HG03280 (cell line): ENCODE measurements at regions not wholly inside any gene's neighbourhood (a gene's known extent, or its start where the extent isn't known, plus 50 kb on each side); places are given as distances from the start of the nearest gene placed in this dataset.

Source experiments
- ATAC-seq: cut with Tn5 transposase; IDR thresholded peaks from one replicate; pipeline ENCODE4 v1.9.1; 2021; ENCODE audit warnings: mild to moderate bottlenecking, moderate library complexity; ENCODE audit not compliant: unreplicated experiment

DNA sequence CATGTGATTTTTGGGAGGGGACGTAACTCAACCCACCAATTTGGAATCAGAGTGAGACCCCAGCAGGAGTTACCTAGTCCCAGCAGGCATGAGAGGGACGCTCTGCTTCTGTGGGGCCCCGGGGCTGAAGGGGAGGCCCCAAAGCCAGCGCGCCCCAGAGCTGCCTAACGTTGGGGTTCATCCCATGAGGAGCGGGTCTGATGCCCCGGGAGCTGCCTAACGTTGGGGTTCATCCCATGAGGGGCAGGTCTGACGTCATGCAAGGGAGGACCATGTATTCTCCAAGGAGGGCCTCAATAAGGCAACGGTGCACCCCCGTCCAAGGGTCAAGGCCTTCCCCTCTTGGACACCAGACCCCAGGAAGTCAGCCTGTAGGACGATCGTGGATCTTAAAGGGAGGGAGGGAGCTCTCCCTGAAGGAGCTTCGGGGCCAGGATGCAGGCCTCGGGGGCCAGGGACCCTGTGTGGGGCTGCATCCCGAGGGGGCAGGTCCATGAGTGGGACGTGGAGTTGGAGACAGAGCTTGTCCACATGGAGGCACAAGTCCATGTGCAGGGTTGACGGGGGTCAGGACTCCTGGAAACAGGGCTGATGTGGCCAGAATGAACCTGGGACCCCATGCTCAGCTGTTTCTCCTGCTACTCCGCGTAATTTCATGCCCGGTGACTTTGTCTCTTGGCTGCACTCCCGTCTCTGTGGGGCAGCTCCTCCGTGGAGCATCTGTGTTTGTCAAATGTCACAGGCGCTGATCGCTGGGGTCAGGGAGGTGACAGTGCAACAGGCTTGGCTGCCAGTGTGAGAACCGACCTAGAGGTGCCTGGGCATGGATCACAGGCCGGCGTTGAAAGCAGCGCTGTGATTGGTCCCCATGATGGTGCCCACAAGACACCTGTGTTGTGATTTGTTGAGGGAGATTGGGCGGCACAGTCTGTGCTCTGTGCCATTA is 1029.1 kb downstream of the BRD1 start:
- ATAC-seq = no peak

- ATAC-seq = no peak
These were observed 1029.9 kb downstream of the BRD1 start for GRCh38 chr22:48797731-48798130.

- ATAC-seq = no peak
These were observed 1031.2 kb downstream of the BRD1 start for GRCh38 chr22:48796310-48797015.

- ATAC-seq = no peak
These were observed 1032.0 kb downstream of the BRD1 start for GRCh38 chr22:48795664-48796063.

- ATAC-seq = no peak
These were observed 1032.8 kb downstream of the BRD1 start for GRCh38 chr22:48794906-48795305.

GRCh38 chr22:48793949-48794348 is 1033.7 kb downstream of the BRD1 start:
- ATAC-seq = no peak

GRCh38 chr22:48786679-48786996 is 1041.0 kb downstream of the BRD1 start:
- ATAC-seq = no peak

DNA sequence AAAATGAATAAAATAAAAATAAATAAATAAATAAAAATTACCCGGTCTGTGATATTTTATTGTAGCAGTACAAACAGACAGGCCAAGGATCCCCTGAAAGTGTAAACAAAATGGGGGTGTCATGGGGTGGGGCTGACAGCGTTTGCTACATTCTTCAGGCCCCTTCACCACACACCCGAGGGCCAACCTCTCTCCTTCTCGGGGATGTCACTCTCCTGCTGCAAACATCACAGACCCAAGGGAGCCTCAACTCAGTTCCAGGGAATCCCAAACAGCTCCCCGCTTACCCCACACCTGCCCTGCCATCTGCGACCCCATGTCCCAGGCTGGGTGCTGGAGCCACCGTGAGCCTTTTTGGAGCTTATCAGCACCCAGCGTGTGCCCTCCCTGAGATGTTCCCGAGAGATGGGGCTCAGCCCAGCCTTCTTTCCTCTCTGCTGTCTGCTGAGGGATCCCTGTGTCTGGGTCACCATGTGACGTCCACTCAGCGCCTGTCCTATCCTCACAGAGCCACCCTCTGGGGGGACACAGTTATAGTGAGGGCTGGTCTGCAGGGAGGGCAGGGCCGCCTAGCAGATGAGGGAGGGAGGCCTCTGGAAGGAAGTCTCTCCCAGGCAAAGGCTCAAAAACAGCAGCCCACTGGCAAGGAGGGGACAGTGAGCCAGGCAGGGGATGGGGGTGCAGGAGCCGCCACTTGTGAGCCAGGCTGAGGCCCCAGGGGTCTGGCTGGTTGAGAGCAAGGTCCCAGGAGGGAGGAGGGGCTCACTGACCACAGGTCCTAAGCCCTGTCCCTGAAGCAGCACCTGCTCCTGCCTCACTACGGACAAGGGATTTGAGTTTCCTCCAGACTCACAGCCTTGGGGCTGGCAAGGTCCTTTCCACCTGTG is 1041.6 kb downstream of the BRD1 start:
- no peak for ATAC-seq

GRCh38 chr22:48784701-48785503 is 1042.8 kb downstream of the BRD1 start:
- ATAC-seq = no peak

DNA sequence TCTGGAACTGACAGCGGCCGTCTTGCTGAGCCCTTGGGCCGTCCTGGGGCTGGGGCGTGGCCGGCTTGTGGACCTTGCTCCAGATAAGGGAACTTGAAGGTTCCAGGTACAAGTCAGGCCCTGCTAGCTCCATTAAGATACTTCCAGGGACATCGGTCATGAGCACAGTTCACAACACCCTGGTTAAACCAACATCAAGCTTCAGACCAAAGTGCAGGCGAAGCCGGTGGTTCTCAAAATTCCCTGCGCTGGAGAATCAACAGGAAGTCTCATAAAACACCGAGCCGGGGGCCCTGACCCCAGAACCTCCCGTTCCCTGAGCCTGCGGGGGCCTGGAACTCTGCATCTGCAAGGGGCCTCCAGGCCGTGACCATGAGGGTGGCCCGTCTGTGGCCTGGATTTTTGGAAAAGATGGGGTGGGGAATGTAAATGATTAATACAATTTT is 1043.8 kb downstream of the BRD1 start:
- no peak for ATAC-seq

- no peak for ATAC-seq
These were observed 1044.7 kb downstream of the BRD1 start for GRCh38 chr22:48782811-48783511.

GRCh38 chr22:48782326-48782725 is 1045.3 kb downstream of the BRD1 start:
- ATAC-seq = no peak

- no peak for ATAC-seq
These were observed 1045.8 kb downstream of the BRD1 start for GRCh38 chr22:48781868-48782267.

- no peak for ATAC-seq
These were observed 1046.3 kb downstream of the BRD1 start for GRCh38 chr22:48781391-48781790.

DNA sequence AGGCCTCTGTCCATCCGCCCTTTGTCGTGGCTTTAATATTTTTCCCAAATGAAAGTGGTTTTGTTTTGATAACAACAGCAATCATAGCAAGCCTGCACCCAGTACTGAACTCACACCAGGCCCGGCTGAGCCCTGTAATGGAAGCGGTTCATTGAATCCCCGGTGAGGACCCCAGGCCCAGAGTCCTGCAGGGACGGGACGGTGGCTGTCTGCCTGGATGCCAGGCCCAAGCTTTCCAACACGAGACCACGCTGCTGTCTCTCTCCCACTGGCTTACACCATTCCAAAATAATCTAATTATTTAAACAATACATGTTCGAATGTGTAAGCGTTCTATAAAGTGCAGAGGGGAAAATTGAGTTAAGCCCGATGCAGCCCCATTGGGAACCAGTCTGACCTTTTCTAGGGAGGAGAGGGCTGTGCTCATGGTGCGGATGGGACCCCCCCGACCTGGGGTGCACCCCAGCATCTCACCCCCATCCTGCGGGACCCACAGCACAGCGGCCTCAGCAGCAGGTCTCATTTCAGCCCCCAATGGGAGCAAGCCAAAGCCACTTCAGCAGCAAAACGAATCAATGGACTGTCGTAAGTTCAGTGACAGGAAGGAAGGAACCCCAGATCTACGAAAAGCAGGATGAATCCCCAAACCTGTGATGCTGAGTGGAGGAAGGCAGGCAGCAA is 1046.9 kb downstream of the BRD1 start:
- no peak for ATAC-seq

GRCh38 chr22:48779661-48780596 is 1047.7 kb downstream of the BRD1 start:
- no peak for ATAC-seq

DNA sequence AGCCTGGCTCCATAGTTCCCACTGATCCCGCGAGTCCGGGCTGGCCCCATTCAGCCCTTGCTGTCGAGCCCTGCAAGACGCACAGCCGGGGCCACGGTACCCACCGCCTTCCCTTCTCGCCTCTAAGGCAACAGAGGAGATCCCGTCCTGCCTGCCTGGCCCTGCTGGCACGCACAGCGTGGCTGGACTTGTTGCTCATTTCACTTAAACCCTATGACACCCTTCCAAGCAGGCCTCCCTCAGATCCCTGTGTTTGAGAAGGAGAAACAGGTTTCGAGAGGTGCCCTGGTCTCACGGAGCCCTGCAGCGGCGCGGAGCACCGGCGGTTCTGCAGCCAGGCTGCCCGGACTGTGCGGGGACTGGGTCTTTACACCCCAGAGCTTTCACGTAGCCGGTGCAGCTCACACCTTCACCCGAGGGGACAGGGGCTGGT is 1048.4 kb downstream of the BRD1 start:
- ATAC-seq = no peak
